GM12865 (cell line): ENCODE measurements at regions not wholly inside any gene's neighbourhood (a gene's known extent, or its start where the extent isn't known, plus 50 kb on each side); places are given as distances from the start of the nearest gene placed in this dataset.

Experiments used
- DNase-seq: peaks from one replicate; pipeline ENCODE4 v3.0.0; 2010; ENCODE audit warnings: low read depth
- H3K4me3 ChIP-seq: 2 replicates; pipeline ENCODE4 v1.5.1; 2011; ENCODE audit warnings: mild to moderate bottlenecking, low read depth, low read length, control low read depth
- TF ChIP-seq, protein P1 (sequence below): IDR thresholded peaks from 2 replicates; pipeline ENCODE4 v1.5.1; 2011; ENCODE audit warnings: low read length, control low read depth, low read depth, inconsistent platforms; ENCODE audit not compliant: insufficient read depth; ENCODE audit errors: missing control alignments

DNA sequence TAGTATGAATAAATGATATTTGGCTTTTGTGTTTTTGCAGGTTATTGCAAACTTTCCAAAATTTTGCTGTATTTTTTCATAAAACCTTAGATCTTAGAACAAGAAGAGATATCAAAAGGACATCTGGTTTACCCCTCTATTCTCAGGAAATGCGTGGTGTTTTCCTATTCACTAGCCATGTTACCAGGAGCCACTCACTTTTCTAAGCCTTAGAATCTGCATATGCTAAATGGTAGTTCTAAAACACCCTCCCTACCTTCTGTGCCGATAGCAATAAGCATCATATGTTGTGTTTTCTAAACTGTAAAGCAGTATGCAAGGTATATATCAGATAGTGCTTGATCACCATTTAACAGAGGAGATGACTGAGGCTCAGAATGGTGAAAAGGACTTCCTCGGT, 715.0 kb upstream of the CELF2 start:
- DNase-seq: no peak
- TF ChIP-seq, protein P1, sequence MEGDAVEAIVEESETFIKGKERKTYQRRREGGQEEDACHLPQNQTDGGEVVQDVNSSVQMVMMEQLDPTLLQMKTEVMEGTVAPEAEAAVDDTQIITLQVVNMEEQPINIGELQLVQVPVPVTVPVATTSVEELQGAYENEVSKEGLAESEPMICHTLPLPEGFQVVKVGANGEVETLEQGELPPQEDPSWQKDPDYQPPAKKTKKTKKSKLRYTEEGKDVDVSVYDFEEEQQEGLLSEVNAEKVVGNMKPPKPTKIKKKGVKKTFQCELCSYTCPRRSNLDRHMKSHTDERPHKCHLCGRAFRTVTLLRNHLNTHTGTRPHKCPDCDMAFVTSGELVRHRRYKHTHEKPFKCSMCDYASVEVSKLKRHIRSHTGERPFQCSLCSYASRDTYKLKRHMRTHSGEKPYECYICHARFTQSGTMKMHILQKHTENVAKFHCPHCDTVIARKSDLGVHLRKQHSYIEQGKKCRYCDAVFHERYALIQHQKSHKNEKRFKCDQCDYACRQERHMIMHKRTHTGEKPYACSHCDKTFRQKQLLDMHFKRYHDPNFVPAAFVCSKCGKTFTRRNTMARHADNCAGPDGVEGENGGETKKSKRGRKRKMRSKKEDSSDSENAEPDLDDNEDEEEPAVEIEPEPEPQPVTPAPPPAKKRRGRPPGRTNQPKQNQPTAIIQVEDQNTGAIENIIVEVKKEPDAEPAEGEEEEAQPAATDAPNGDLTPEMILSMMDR: no peak
- H3K4me3 ChIP-seq: no peak overlapping the region

DNA sequence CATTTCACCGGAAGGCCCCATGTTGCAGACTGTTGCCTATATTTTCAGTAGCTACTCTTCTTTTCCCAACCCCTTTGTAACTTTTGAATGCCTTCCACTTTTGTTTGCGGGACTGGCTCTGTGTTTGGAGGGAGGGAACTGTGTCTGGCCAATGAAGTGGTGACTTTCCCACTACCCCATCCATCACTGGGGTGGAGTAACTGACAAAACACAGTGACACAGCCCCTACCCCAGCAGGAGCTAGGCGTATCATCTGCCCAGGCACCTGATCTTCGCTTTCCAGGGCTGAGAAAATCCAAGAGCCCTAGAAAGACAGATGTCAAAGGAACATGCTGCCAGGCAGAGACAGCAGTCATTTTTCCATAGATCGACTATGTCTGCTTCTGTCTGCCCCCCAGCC, 710.6 kb upstream of the CELF2 start:
- TF ChIP-seq, protein P1: no peak
- H3K4me3 ChIP-seq: no peak overlapping the region
- no peak for DNase-seq

DNA sequence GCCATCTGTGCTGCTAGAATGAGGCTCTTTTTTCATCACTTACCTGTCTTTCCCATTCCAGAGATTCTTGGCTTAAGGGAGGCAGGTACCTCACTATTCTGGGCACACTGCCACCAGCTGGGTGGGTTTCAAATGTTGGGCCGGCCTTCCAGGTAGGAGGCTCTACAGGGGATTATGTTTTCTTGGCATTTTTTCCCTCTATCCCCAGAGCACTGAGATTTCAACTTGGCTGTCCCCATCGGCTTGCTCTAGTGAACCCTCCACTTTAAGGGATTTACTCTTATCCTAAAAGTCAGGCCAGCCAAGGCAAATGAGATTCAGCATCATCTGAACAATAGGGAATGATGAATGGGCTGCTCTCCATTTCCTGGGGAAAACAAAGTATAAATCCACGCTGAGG, 710.1 kb upstream of the CELF2 start:
- no peak overlapping the region for H3K4me3 ChIP-seq
- TF ChIP-seq, protein P1: no peak
- no peak for DNase-seq

DNA sequence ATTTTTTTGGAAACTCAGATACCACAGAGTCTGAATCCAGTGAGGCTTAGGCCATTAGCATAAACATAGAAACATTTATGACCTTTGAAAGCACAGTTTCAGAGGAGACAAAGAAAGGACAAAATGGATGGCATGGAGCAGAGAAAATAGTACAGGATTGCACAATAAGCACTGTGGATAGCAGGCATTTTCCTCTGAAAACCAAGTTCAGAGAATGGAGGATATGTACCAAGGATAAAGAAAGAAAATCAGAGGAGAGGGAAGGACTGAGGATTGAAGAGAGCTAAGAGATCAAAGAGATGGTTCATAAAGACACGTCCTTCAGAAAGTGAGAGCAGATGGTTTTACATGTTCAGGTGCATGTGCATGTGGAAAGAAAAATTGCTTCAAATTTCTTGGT, 707.2 kb upstream of the CELF2 start:
- no peak for DNase-seq
- TF ChIP-seq, protein P1: no peak

DNA sequence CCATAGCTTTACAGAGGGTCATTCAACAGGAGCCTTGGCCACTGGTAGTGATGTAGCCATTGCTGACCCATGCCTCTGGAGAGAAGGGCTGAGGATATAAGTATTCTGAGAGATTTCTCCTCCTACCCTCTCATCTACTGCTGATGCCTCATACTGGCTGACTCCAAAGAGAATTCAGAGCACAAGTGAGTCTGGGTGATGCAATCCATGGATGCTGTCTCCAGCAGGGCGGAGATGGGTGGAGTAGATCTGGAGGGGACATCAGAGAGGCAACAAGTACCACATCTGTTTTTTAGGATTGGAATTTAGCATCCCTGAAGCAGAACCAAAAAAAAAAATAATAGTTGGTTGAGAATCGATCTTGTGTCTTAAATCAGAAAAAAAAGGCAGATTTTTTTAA, 705.7 kb upstream of the CELF2 start:
- TF ChIP-seq, protein P1: no peak
- no peak overlapping the region for H3K4me3 ChIP-seq
- no peak for DNase-seq

More for the DNA sequence above, 707.2 kb upstream of the CELF2 start:
- H3K4me3 ChIP-seq: no peak overlapping the region

DNA sequence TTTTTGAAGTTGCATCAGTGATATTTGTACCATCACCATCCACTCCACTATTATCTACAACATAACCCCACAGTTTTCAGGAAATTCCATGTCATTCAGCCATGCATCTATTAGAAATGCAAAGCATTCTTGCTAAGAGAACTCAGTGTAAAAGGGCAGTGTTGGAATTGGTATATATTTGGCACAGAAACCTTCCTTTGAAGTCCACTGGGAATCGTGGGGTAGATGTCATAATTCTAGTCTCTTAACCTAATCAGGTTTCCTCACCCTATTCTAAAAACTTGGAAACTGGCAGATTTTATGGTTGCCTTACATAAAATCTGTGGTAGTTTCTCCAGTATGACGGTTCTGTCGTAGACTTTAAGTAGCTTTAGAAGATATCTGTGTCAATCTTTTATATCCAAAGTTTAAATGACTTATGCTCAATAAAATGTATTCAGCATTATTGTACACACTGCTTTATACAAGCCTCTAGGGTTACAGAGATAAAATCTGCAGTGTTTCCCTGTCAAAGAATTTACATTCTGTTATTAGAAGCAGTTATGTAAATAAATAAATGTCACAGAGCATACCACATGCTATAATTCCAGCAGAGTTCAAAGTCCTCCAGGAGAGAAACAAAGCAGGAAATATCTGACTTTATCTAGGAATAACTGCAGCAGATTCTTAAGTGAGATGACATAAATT, 704.4 kb upstream of the CELF2 start:
- TF ChIP-seq, protein P1: no peak
- no peak for DNase-seq
- H3K4me3 ChIP-seq: no peak overlapping the region

DNA sequence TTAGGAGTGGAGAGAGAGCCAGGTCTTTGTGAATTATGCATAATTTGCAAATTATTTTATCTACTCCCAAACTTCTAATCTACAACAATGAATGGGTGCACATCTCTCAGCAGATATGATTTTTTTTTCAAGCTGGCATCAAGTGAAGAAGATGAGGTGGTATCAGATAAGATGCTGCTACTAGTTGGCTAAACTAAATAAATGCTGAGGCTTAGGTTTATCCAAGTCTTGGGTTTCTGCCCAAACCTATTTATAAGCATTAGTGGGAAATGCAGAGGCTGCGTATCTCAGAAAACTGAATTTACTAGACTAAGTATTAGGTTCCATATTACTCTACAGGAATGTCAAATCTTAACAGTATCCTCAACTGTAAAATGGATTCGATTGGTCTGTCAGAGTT, 703.0 kb upstream of the CELF2 start:
- no peak for DNase-seq
- TF ChIP-seq, protein P1: no peak
- no peak overlapping the region for H3K4me3 ChIP-seq
